ENCODE measurements at regions not wholly inside any gene's neighbourhood (a gene's known extent, or its start where the extent isn't known, plus 50 kb on each side); places are given as distances from the start of the nearest gene placed in this dataset.
"Not testable (repeated sequence)": the region's sequence is repeated elsewhere in the genome, so short reads cannot be mapped to it uniquely, and the experiment has no call there.

GRCh38 chr10:8260645-8261044 lies 206.2 kb downstream of the GATA3 start:
- no peak overlapping the region for H3K4me3 ChIP-seq (ENCODE audit: low read length)
- no peak for TF ChIP-seq ZNF274 (IDR thresholded peaks at IDR 0.05; ENCODE audit: low read depth, low read length)

DNA sequence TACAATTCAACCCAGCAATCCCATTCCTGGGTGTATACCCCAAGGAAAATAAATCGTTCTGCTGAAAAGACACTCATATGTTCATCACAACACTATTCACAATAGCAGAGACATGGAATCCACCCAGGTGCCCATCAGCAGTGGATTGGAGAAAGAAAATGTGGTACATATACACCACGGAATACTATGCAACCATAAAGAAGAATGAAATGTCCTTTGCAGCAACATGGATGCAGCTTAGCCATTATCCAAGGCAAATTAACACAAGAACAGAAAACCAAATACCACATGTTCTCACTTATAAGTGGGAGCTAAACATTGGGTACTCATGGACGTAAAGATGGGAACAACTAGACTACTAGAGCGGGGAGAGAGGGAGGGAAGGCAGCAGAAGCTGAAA lies 207.8 kb downstream of the GATA3 start:
- H3K4me3 ChIP-seq (ENCODE audit: low read length), result no peak overlapping the region
- no peak for TF ChIP-seq ZNF274 (IDR thresholded peaks at IDR 0.05; ENCODE audit: low read depth, low read length)

- no peak overlapping the region for H3K4me3 ChIP-seq (ENCODE audit: low read length)
- TF ChIP-seq ZNF274 (IDR thresholded peaks at IDR 0.05; ENCODE audit: low read depth, low read length), result no peak
Measured at GRCh38 chr10:8269976-8270375, 215.5 kb downstream of the GATA3 start.

- H3K4me3 ChIP-seq (ENCODE audit: low read length), result no peak overlapping the region
- no peak for TF ChIP-seq ZNF274 (IDR thresholded peaks at IDR 0.05; ENCODE audit: low read depth, low read length)
Measured at GRCh38 chr10:8272794-8273425, 218.4 kb downstream of the GATA3 start.

- no peak overlapping the region for H3K4me3 ChIP-seq (ENCODE audit: low read length)
- TF ChIP-seq ZNF274 (IDR thresholded peaks at IDR 0.05; ENCODE audit: low read depth, low read length), result no peak
Measured at GRCh38 chr10:8273749-8274148, 219.3 kb downstream of the GATA3 start.

- TF ChIP-seq ZNF274 (IDR thresholded peaks at IDR 0.05; ENCODE audit: low read depth, low read length), result no peak
- no peak overlapping the region for H3K4me3 ChIP-seq (ENCODE audit: low read length)
Measured at GRCh38 chr10:8275911-8276310, 221.4 kb downstream of the GATA3 start.

GRCh38 chr10:8278099-8278498 lies 223.6 kb downstream of the GATA3 start:
- no peak for TF ChIP-seq ZNF274 (IDR thresholded peaks at IDR 0.05; ENCODE audit: low read depth, low read length)
- H3K4me3 ChIP-seq (ENCODE audit: low read length), result no peak overlapping the region

- no peak overlapping the region for H3K4me3 ChIP-seq (ENCODE audit: low read length)
- no peak for TF ChIP-seq ZNF274 (IDR thresholded peaks at IDR 0.05; ENCODE audit: low read depth, low read length)
Measured at GRCh38 chr10:8279598-8279997, 225.1 kb downstream of the GATA3 start.

GRCh38 chr10:8280946-8281345 lies 226.5 kb downstream of the GATA3 start:
- H3K4me3 ChIP-seq (ENCODE audit: low read length), result no peak overlapping the region
- no peak for TF ChIP-seq ZNF274 (IDR thresholded peaks at IDR 0.05; ENCODE audit: low read depth, low read length)

DNA sequence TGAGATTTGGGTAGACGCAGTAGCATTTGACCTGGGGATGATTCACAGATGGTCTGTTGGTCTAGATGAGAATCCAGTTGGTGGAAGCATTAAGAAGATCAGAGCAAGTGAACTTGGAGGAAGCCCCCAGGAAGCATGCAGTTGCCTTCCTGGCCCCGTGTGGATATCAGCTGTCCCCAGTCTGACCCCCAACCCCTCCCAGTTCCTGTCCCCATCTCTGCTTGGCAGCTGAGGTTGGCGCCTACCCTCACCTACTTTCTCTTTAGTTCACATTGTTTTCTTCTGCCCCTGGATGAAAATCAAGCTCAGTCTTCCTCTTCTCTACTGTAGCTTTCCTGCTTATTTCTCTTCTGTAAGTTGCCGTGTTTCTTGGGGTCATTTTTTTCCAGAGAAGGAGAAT lies 227.9 kb downstream of the GATA3 start:
- H3K4me3 ChIP-seq (ENCODE audit: low read length), result no peak overlapping the region
- TF ChIP-seq ZNF274 (IDR thresholded peaks at IDR 0.05; ENCODE audit: low read depth, low read length), result no peak

DNA sequence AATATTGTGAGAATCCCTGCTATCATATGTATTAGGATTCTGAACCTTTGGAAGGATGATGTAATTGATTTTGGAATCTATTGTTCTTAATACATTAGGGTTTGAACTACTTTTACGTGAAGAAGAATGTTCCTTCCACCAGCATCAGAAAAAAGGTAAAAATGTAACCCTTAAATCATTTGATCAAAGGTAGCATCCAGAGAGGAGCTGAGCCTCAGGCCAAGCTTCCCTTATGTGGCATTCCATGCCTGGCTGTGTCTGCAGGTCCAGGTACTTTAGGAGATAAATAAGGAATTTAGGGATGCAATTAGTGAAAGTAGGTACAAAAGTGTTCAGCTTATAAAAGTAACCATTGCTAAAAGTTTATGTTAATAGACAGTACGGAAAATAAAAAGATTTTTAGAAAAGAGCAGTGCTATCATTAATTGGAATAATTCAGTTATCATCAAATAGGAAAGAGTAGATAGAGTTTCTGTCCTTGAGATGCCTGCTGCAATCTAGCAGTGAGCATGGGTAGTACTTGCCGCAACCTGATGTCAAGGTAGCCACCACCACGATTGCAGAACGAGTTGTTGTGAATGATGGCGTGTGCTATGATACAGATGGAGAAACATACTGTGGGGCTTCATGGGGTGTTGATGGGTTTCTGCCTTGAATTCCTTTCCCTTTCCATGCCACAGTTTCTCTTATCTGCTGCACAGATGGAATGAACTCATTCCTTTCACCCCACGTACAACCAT lies 228.8 kb downstream of the GATA3 start:
- H3K4me3 ChIP-seq (ENCODE audit: low read length), result no peak overlapping the region
- TF ChIP-seq ZNF274 (IDR thresholded peaks at IDR 0.05; ENCODE audit: low read depth, low read length), result no peak

GRCh38 chr10:8283986-8284385 lies 229.5 kb downstream of the GATA3 start:
- H3K4me3 ChIP-seq (ENCODE audit: low read length), result no peak overlapping the region
- TF ChIP-seq ZNF274 (IDR thresholded peaks at IDR 0.05; ENCODE audit: low read depth, low read length), result no peak

GRCh38 chr10:8285970-8286369 lies 231.5 kb downstream of the GATA3 start:
- not testable (repeated sequence) for H3K4me3 ChIP-seq (ENCODE audit: low read length)

GRCh38 chr10:8288600-8288999 lies 234.1 kb downstream of the GATA3 start:
- no peak overlapping the region for H3K4me3 ChIP-seq (ENCODE audit: low read length)
- TF ChIP-seq ZNF274 (IDR thresholded peaks at IDR 0.05; ENCODE audit: low read depth, low read length), result no peak

DNA sequence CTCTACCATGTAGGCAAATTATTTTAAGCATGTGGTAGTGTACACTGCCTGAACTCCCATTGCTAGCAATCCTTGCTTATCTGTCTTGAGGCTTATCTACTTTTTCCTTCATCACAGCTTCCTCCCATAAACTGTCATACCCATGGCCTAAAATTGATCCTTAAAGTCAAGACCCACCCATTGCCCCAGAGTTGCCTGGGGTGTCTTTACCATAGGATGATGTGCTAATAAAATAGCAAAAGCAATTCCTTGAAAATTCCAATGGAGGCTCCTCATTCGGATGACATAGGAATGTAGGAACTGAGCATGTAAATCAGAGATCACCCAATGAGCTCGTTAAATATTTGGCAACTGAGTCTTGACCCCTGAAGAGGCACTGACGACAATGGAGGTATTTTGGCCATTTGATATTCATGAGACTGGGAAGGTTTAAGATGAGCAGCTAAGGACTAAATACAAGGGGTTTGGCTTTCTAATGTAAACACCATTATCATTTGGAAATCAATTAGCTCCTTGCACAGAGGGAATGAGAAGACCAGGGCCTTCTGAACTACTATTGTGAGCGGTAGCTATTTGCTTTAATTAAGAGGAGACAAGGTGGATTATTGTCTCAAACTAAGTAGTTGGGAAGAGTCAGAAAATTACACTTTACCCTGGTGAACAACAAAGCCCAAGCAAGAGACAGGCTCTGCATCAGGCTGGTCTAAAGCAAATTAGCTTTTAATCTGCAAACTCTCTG lies 234.9 kb downstream of the GATA3 start:
- no peak overlapping the region for H3K4me3 ChIP-seq (ENCODE audit: low read length)
- no peak for TF ChIP-seq ZNF274 (IDR thresholded peaks at IDR 0.05; ENCODE audit: low read depth, low read length)

Measured in GM08714 (cell line).